CD4-positive, alpha-beta T cell treated with Interleukin-6 at 100 ng/mL for 8 hours (primary cell): ENCODE measurements at regions not wholly inside any gene's neighbourhood (a gene's known extent, or its start where the extent isn't known, plus 50 kb on each side); places are given as distances from the start of the nearest gene placed in this dataset.

Source experiments
- DNase-seq: peaks from one replicate; pipeline ENCODE4 v3.0.0-alpha.2; 2020; ENCODE audit warnings: mixed read lengths, low spot score

DNA sequence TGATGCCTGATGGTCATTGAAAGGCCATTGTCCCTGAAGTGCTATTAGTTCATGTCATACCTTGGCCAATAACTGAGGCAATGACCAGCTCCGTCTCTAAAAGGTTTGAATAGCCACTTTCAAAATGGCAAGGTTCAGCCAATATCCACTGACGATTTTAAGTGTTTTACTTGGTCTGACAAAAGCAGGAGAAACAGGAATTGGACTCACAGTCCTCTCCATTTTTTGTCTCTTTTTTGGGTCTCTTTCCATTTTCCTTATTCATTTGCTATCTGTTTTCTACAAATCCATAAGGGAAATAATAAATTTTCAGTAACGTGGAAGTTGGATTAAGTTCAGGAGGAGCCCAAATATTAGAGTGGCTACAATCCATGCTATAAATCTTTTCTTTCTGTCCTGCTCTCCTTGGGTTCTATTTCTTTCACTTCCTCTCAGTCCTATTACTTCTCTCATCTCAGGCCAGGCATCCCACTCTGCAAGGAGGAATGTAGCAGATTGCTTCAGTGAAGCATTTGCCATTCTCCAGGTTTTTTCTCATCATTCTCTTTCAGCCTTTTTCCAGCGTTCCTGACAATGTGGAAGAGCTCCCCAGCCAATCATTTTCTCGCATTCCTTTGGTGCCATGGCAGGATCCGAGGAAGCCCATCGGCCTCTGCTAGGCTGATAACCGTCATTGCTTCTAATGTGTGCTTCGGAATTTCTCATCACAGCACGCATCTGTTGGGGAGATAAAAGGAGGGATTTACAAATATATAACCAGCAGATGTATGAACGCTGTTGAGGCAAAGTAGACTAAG lies 414.5 kb downstream of the ADGRL2 start:
- no peak for DNase-seq

DNA sequence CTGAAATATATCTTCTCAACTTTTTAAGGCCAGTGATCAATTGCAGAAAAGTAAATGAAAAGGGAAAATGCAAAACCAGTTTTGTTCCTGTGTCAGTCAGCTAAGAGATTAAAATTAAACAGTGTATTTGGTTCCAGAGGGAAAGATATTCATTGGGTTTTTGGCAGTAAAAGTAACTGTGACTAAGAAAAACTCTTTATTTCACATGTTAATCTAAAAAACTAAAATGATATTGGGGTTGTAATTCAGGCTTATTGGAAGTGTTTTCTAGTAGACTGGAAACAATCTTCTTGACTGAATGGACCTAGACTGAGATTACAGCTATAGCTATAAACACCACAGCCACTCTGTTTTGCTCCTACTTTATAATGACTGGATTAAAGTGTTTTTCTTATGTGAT lies 413.9 kb downstream of the ADGRL2 start:
- DNase-seq = no peak

DNA sequence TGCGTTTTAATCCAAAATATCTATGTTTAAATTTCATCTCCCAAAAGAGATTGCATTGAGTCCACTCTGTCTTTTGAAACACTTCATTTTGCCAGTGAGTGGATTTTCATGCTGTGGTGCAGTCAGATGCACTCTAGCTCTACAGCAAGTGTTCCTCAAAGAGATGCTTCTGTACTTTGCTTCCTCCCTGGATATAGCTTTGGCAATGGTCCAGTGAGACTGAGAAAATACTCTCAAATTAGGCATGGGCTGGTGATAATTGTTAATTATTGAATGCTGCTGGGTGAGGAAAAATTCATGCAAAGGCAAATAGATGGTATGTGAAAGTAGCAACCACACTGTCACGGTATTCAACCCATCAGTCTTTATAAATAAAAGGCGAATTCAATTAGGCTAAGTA lies 396.9 kb downstream of the ADGRL2 start:
- no peak for DNase-seq

DNA sequence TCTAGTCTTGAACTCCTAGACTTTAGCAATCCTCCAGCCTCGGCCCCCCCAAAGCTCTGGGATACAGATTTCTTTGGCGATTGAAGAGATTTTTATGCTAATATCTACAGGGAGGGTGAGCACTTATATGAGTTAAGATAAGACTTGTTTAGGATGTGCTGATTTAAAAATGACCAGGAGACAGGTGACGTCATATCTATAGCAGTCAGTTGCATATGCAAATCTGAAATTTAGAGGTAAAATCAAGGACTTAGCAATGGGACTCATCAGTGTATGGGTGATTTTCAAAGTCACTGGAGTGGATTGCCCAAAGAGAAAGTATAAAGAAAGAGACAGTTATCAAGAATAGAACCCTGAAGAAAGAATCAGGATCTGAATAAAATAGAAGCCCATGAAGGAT lies 394.5 kb downstream of the ADGRL2 start:
- DNase-seq = no peak

DNA sequence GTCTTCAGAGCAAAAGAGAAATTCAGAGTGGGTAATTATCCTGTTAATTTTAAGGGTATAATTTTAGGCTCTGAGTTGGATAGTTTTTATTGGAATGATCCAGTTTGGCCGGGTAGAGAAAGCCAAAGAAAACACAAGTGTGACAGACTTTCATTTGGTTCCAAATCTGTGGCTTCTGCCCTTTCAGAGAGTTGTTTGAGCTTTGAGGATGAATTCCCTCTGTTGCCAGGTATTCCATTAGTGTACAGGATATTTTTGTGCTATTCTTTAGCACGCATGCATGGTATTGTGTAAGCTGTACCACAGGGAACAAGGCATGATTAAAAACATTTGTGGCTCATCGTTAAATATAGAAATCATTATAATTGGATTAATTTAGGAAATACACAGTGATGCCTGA lies 384.4 kb downstream of the ADGRL2 start:
- no peak for DNase-seq

DNA sequence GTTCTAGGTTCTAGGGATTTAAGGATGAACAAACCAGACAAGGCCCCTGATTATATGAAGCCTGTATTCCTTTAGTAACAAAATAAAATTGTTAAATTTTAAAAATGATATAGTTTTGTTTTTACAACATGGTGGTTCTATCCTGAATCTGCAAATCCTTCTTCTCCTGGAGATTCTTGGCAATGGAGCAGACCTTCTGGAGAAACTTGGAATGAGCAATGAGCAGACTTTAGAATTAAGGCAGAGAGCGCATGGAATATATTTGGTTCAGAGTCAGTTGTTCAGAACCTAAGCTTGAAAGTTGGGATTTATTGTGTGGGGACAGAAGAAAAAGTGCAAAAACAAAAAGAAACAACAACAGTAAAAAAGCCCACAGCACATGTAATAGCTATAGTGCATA lies 381.1 kb downstream of the ADGRL2 start:
- DNase-seq = no peak

DNA sequence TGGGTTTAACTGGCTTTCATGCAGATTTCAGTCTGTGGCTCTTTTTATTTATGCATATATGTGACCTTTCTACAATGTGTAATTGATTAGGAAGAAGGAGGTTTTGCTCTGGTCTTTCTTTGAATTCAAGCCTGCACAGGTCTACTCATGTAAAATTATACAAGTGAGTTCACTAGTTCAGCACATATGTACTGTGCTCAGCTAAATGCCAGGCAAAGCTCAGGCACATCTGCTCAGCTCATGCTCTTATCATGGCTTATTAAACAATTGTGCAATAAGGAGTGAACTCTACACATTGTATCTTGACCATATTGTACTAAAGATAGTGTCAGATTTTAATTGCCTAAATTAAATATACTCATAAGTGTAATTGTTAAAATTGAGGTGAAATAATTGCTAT lies 378.4 kb downstream of the ADGRL2 start:
- no peak for DNase-seq

DNA sequence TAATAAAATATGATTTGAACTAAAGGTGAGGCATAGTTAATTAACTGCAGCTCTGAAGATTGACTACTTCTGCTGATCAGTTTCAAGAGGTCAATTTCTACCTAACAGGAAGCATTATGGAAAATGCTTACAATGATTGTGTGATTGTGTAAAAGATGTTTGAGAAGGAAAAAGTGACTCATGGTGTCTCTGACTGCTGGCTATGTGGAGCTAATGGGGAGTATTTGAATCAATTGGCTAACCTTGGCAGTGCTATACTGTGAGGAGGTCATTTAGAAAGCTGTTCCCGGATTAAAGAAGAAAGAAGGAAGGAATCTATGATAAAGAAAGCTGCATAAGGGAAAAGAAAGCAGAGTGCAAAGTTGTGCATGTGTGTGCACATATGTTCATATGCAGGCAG lies 376.5 kb downstream of the ADGRL2 start:
- DNase-seq = no peak

DNA sequence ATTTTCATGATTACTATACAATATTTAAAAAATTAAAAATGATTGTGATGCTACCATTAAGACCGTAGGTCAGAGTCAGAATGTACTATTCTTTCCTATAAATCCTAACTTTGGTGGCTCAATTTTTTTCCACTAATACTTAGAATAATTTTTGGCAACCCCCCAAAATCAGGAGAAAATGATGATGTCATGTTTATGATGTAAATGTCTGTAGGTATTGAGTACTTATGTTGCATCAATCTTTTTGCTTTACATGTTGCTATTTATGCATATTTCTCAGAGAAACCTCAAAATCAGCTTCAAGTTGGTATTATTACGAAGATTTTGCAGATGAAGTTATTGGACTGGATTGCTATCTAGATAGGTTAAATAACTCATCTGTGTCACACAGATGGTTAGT lies 371.2 kb downstream of the ADGRL2 start:
- no peak for DNase-seq

DNA sequence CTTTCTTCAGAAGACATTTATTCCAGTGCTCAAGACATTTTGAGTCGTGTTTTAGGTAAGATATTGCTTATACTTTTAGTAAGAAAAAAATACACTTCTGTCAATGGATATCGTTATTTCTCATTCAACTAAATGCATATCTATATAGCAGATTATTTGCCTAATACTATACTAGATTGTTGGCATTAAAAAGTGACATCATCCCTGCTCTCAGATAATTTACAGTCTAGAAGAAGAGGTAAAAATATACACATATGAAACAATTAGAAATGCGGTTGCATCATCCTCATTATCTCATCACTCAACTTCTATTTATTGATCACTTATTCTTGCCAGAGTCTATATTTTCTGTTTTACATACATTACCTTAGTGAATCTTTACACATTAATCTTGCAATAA lies 367.7 kb downstream of the ADGRL2 start:
- no peak for DNase-seq

DNA sequence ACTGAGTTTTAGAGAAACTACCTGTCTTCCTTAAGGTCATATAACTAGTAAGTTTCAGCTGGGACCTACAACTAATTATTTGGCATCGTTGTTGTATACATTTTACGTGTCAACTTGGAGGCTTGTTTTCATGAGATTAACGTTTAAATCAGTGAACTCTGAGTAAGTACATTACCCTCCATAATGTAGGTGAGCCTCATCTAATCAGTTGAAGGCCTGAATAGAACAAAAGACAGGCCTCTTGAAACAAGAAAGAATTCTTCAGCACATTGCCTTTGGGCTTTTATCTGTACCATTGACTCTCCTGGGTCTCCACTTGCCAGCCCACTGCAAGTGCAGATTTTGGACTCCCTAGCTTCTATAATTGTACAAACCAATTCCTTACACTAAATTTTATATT lies 364.6 kb downstream of the ADGRL2 start:
- DNase-seq = no peak

DNA sequence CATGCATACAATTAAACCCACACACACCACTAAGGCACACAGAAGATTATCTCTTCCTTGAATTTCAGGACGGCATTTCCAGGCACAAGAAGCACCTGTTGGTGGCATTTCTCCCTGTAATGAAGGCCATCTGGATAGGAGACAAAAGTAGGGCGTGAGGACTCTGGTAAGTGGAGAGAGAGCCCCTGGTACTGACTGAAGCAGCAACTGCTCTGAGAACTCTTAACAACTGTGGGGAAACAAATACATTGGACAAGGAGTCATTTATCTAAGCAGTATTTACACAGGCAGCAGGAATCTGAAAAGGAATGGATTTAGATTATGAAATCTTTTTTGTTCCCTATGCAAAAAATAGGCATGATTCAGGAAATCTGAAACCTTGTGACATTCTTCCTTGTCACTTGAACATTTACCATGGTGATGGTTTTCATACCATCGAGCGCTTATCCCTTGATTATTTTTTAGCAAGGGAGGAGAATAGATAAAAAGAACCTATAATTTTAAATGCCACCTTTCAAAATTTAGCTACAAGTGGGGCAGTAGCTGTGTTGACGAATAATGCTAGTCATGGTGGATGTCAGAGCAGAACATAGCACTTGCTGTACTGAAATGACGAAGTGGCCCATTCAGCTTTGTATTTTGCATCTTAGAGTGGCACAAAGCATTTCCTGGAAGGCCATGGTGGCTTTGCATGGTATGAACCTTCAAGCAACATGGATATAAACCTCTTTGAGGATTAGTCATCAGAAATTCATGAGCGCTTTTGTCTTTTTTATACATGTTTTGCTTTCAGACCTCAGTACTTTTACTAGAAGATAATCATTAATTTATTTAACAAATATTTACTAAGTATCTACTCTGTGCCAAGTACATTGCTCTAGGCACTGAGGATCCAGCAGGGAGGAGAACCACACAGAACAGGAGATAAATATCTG lies 362.0 kb downstream of the ADGRL2 start:
- no peak for DNase-seq

DNA sequence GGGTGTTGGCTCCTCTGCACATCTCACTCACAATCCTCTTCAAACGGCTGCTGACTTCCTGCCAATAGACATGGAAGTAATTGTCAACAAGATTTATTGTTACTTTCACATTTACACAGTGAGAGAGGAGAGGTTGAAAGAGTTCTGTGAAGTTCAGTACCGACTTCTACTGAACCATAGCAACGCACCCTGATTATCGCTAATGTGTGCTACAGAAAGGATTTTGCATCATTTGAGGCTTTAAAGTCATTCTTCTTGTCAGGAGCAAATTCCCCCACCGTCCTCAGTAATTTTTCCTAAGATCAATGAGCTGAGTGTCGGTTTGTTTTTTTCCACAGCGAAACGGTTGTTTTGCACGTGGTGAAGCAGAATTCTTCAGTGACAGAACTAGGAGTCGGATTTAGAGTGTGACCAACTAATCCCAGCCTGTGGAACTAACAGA lies 361.0 kb downstream of the ADGRL2 start:
- no peak for DNase-seq

DNA sequence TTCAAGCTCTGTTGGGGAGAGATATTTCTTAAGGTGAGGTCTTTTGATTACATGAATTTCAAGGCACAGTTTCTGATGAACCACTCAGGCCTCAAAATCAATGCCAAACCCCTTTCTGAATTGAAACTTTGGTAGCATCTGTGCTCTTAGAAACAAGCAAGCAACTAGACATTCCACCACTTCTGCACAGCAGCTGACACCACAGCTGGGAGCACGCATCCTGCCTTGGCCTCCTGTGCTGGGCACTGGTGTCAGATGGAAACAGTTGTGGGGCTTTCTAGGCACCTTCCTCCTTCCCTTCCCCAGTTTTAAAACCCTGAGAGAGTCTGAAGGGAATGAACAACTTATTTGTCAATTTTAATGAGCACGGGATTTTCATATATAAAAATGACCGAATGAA lies 360.2 kb downstream of the ADGRL2 start:
- no peak for DNase-seq

DNA sequence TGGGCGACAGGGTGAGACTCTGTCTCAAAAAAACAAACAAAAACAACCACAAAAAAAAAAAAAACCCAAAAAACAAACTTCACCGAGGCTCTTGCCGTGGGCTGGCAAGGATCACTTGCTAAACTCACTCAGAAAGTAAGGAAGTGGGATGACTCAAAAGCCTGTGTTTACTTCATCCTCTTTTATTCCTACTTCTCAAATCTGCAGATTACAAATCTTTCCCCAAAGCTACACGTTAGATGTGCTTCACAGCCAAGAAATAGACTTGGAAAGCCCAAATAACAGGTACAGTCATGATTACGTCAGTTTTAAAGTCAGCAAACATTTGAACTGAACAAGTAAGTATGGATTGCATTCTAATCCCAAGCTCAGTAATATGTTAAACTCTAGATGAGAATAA lies 359.3 kb downstream of the ADGRL2 start:
- no peak for DNase-seq

DNA sequence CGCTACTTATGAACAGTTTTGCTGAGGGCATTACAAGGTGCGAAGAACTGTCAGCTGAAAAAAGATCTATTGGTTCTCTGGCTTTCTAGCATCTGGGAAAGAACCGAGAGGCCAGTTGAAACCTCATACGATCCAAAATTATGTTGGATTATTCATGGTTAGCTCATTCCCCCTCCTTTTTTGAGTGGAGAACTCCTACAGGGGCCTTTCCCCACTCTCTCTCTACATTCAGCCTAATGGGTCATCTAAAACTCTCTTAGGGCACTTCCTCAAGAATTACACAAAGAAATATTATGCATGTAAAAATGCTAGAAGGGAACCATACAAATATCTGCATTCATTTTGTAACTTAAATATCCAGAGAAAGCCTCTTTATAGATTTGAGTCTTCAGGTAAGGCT lies 358.2 kb downstream of the ADGRL2 start:
- DNase-seq = no peak

DNA sequence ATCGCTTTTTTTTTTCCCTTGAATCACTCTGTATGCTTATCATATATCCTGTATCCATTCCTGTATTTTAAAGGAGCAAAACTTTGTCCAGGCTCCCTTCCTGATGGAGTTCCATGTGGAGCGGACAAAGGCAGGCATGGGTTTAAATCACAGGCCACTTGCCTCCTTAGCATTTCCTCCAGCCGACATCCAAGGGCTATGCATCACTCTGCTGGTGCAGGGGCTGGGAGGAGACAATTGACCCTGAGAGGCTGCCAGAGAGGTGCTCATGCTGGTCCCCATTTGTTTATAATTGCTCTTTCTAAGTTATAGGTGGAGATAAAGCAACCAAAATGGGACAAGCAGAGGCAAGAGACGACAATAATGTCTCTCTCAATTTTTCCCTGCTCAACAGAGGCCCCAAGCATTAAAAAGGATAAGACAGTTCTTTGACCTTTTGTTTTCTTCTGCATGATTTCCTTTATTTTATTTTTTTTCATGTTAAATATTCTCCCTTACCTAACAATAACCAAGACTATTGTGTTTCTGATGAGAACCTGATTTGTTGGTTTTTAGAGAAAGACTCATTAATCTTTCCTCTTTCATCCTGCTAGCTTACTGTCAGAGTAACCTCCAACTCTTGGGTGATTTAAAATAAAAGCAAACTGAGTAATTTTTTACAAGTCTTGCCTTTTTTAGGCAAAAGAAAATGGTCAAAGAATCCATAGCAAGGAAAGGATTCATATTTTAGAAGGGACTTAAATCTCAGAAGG lies 353.7 kb downstream of the ADGRL2 start:
- no peak for DNase-seq

DNA sequence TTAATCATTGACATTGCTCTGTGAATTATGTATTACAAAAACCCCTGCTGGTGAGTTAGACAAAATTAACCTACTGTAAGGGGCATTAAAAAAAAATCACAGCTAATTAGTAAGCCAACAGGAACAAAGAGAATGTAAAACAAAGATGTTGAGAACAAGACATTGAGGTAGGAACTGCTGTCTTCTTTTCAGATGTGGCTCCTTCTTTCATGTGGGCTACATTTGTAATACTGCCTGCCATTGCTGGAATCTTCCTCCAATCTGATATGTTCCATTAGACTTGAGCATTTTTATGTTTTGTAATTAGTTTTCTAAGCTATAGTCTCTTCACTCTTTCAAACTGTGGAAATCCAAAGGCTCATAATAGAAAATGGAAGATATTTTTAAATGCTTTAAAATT lies 353.0 kb downstream of the ADGRL2 start:
- no peak for DNase-seq

DNA sequence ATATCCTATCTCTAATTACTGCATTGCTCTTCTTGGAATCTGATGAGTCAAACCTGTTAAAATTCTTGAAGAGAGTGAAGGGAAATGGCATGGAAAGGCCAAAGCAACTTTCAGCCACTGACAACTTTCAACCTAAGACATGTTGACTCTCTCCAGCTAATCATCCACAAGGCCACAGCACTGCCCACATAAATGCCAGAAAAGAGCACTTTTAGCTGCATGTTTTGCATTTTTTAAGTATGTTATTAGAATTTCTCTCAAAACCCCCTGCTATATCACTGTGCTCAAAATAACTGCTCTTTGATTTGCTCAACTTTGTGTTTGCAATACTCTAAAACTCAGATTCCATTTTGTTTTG lies 352.5 kb downstream of the ADGRL2 start:
- DNase-seq = no peak

DNA sequence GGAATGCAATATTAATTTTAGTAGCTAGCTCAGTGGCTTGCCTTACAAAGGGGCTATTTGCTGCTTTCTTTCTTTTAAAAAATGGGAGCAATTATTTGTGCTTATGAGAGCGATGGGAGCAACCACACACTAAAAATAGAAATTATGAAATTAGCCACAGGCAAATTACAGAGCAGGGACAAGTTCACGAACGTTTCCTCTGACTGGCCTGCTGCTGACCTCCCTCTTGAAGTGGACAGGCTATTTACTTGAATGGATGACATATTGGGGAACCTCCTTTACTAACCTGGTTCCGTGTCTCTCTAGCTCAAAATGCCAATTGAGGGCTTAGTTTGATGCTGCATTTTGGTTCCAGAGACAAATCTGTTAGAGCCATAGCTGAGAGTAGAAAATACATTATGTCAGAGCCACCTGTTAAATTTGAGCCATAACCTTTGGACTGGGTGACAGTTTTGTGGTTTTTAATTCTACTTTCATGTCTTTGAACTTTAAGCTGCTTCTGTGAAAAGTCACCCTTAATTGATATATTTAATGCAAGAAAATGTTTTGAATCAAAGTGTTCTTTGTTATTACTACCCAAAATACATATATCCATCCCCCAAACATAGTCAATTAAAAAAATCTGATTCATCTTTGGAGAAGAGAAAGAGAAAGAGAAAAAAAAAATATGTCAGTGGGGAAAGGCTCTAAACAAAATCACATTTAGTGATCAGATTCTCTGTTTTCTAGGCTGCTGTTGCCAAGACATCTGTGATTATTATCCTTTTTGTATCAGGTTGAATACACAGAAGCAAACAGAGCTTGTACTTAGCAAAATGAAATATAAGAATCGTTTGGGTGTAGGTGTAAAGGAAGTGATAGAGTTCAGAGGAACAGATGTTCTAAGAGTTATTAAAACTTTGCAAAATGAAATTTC lies 351.9 kb downstream of the ADGRL2 start:
- no peak for DNase-seq

DNA sequence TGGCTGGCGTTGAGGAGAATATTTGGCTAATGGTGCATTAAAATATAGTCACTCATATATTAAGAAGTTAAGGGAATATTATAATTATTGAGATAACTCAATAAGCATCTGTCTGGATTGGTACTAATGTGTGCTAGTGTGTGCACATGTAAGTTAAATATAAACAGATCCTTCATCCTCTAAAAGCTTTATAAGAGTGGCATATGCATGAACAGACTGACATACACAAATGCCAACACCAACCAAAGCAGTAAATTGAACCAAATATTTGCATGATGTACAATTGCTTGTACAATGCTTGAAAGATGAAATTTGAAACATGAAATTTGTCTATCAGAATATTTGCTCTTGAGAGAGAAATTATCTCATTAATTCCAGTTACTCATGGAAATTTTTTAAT lies 344.9 kb downstream of the ADGRL2 start:
- no peak for DNase-seq
